Heart right ventricle (tissue), 16 donors: ENCODE measurements at regions not wholly inside any gene's neighbourhood (a gene's known extent, or its start where the extent isn't known, plus 50 kb on each side); places are given as distances from the start of the nearest gene placed in this dataset.
"Not testable (repeated sequence)": the region's sequence is repeated elsewhere in the genome, so short reads cannot be mapped to it uniquely, and the experiment has no call there.

Source experiments
- ATAC-seq, 8 donors: fragments of 200-7000 bp; cut with Tn5 transposase; one replicate each; pipeline ENCODE4 v1.9.1; 2020; ENCODE audit warnings: mild to moderate bottlenecking in 8 of 8, moderate library complexity in 8 of 8, moderate number of reproducible peaks in 1 of 8
- DNase-seq, 2 donors: peaks; one replicate each; pipeline ENCODE4 v3.0.0-alpha.2; 2020
- H3K27ac ChIP-seq, 10 donors: fragments of 200-600 bp; sonication (generic) in 2 of 10; one replicate each; pipeline versions ENCODE4 v1.5.0 to v1.8.0; 2020 to 2022; ENCODE audit warnings: mild to moderate bottlenecking in 3 of 10
- H3K27me3 ChIP-seq, 7 donors: fragments of 200-600 bp; one replicate each; pipeline ENCODE4 v1.8.0; 2021 to 2022; ENCODE audit warnings: mild to moderate bottlenecking in 2 of 7
- H3K36me3 ChIP-seq, 9 donors: fragments of 200-600 bp; sonication (generic) in 1 of 9; one replicate each; pipeline versions ENCODE4 v1.5.0 to v1.8.0; 2020 to 2022; ENCODE audit warnings: mild to moderate bottlenecking in 2 of 9
- H3K4me1 ChIP-seq, 9 donors: fragments of 200-600 bp; sonication (generic) in 1 of 9; one replicate each; pipeline versions ENCODE4 v1.5.0 to v1.8.0; 2020 to 2022; ENCODE audit warnings: mild to moderate bottlenecking in 4 of 9
- H3K4me3 ChIP-seq, 10 donors: fragments of 200-600 bp; sonication (generic) in 2 of 10; one replicate each; pipeline versions ENCODE4 v1.5.0 to v1.8.0; 2020 to 2022; ENCODE audit warnings: mild to moderate bottlenecking in 7 of 10, moderate library complexity in 2 of 10
- H3K9me3 ChIP-seq, 11 donors: fragments of 200-600 bp in 10 of 11; sonication (generic) in 2 of 11; one replicate each; pipeline versions ENCODE4 v1.5.0 to v1.8.0; 2013 to 2022; ENCODE audit warnings: mild to moderate bottlenecking in 2 of 11, control low read depth in 1 of 11, moderate library complexity in 1 of 11
- WGBS, 2 donors: extraction: QIAGEN DNeasy Blood & Tissue Kit; methylation state at CpG; one replicate each; pipeline ENCODE4 v1.1.7; 2013; ENCODE audit warnings: inconsistent platforms in 1 of 2; 5-methylcytosine and 5-hydroxymethylcytosine counted together
- intact Hi-C, 10 donors: fragments of 100-400 bp; cut with DNase I; formaldehyde crosslinking; loops; one replicate each; pipeline versions ENCODE4 v1.11.1 to v1.14.2; 2022
- TF ChIP-seq, protein P1 (sequence below), 9 donors: fragments of 200-600 bp; sonication (generic) in 2 of 9; IDR thresholded peaks; one replicate each; pipeline versions ENCODE4 v1.5.0 to v1.8.0; 2021 to 2022; ENCODE audit warnings: antibody characterized with exemption in 9 of 9, mild to moderate bottlenecking in 5 of 9, moderate library complexity in 1 of 9
- donor health status: Arrhythmogenic right ventricular cardiomyopathy.
- donor health status: ischemic (EF 13 %, LVEDD 7.1; RV severe dilation, severe dysfunction).
- donor health status: healthy with polysubstance abuse.
- donor health status: DM: no; HTN: yes; CAD: no.
- donor health status: DM: no; HTN: no; CAD: no.
- donor health status: ischemic (EF 25% LVEDD 6.9; RV normal size, moderate dysfunction).
- donor health status: ischemic (EF 25% LVEDD 5.7; RV mildly dilated, moderate dysfunction).
- donor health status: healthy.
- donor health status: DM: yes; HTN: yes; CAD: no.
- donor health status: Ischemic cardiomyopathy.
- donor health status: ischemic (EF 35%, LVEDD 5.7; RV mildly dilated, moderate dysfunction).
- donor health status: nonischemic (EF 11% LVEDD 7.7; RV severe dilation, severe dysfunction).
- donor health status: DM: yes; HTN: yes; CAD: no.
- donor health status: PGD.
- donor health status: ischemic (EF 29% LVEDD 5.4; RV normal size, mild dysfunction).
- donor health status: nonischemic (EF 23%, LVEDD 6.1; RV moderate dilation, normal function).

DNA sequence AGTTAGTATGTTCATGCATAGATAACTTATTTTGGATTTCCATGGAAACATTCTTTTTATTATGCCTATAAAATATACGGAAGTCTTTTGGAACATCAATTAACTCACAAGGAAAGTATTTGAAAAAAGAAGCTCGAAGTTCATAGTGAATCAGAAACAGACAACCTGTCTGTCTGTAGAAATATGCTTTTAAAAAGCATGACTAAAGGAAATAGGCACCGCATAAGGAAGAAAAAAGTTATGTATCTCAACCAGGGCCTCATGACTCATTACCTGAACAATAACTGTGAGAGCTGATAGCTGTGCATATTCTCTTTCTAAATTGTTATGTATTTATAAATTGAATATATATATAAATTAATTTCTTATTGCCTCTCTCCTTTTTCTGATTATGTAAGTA, 324.1 kb downstream of the TLL1 start:
- intact Hi-C loops: no loop called here
- ATAC-seq (no peak), DNase-seq (no peak)
- no peak overlapping the region for H3K4me3 ChIP-seq
- H3K36me3 ChIP-seq: no peaks in the 10 kb centered on the region
- no peaks in the 10 kb centered on the region for H3K9me3 ChIP-seq
- TF ChIP-seq, protein P1, sequence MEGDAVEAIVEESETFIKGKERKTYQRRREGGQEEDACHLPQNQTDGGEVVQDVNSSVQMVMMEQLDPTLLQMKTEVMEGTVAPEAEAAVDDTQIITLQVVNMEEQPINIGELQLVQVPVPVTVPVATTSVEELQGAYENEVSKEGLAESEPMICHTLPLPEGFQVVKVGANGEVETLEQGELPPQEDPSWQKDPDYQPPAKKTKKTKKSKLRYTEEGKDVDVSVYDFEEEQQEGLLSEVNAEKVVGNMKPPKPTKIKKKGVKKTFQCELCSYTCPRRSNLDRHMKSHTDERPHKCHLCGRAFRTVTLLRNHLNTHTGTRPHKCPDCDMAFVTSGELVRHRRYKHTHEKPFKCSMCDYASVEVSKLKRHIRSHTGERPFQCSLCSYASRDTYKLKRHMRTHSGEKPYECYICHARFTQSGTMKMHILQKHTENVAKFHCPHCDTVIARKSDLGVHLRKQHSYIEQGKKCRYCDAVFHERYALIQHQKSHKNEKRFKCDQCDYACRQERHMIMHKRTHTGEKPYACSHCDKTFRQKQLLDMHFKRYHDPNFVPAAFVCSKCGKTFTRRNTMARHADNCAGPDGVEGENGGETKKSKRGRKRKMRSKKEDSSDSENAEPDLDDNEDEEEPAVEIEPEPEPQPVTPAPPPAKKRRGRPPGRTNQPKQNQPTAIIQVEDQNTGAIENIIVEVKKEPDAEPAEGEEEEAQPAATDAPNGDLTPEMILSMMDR (IDR thresholded peaks at IDR 0.05): no peak
- no peaks in the 10 kb centered on the region for H3K4me1 ChIP-seq
- WGBS, 2 donors: 73 to 79% methylated on average over 3 of the region's 3 CpGs
- H3K27ac ChIP-seq: no peak overlapping the region
- H3K27me3 ChIP-seq: no peaks in the 10 kb centered on the region

DNA sequence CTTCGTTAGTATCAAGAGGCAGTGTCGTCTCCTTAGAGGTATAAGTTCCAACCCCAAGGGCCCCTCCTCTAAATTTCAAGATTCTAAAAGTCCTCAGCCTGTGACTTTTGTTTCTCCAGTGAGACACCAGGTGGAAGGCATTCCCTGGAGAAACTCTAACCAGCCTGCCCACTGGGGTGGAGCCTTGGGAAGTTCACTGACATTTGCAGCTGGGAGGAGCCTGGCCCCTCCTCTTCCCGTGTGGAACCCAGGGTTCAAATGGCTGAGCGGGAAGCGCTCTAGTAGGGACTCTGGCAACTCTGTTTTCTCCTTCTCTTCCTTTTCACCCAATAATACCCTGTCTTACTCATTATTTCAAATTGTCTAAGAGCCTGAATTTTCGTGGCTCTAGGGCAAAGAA, 325.0 kb downstream of the TLL1 start:
- ATAC-seq: no peak
- Histone ChIP-seq H3K27ac (no peak overlapping the region), H3K4me3 (no peak overlapping the region), H3K27me3 (no peaks in the 10 kb centered on the region), H3K4me1 (no peaks in the 10 kb centered on the region), H3K36me3 (no peaks in the 10 kb centered on the region), H3K9me3 (no peaks in the 10 kb centered on the region)
- WGBS, 2 donors: 75 to 81% methylated on average over 6 of the region's 6 CpGs
- TF ChIP-seq, protein P1 (IDR thresholded peaks at IDR 0.05): no peak
- intact Hi-C loops: no loop called here
- no peak for DNase-seq

DNA sequence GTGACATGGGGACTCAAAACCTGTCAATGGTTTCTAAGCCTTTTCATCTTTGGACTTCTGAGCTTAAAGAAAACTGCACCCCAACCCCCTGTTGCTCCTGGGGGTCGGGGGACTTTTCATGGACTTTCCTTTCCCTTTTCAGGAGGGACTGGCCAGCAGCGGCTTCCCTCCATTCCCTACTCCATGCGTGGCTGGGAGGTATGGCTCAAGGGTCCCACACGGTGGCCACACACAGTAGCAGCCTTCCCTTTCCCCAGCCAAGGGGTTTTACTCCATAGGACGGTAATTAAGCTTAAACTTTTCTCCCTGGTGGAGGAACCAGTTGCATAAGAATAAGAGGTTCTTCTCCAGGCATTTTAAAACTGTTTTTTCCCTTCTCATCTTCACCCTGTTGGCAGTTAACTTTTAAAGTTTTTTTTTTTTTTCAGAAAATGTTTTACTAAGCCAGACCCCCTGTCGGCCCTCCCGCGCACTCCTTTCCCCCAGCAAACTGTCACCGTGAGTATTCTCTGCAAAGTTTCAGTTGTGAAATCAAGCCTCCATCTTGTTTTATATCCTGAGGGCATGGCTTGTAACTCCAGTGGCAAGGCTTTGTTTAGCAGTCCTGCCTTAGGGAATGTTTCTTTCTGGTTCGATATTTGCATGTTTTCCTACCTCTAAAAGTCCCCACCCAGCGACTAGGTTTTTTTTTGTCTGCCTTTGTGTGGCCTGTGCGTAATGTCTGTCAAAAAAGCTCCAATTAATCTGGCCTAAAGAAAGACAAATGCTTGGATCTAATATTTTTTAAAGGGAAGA, 325.7 kb downstream of the TLL1 start:
- DNase-seq (no peak), ATAC-seq (no peak)
- Histone ChIP-seq H3K27me3 (no peaks in the 10 kb centered on the region), H3K4me3 (no peak overlapping the region), H3K4me1 (no peaks in the 10 kb centered on the region), H3K36me3 (no peaks in the 10 kb centered on the region), H3K27ac (no peak overlapping the region), H3K9me3 (no peaks in the 10 kb centered on the region)
- WGBS, 2 donors: 73 to 77% methylated on average over 12 of the region's 12 CpGs
- intact Hi-C loops: no loop called here
- TF ChIP-seq, protein P1 (IDR thresholded peaks at IDR 0.05): no peak

DNA sequence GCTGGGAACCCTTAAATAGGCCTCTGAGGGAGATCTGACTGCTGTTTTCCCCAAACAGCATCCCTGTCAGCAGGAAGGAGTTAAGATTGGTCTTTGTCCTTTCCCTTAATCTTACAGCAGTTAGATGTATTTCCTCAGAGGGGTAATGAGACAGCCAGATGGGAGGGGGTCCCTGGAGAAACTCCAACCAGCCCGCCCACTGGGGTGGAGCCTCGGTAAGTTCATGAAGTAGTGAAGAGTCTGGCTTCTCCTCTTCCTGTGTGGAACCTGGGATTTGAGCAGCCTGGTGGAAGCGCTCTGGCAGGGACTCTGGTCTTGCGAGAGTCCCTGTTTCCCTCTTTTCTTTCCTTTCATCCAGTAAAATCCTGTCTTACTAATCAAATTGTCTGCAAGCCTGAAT, 330.0 kb downstream of the TLL1 start:
- H3K4me1 ChIP-seq: no peaks in the 10 kb centered on the region
- 66 to 71% methylated on average over 4 of the region's 4 CpGs for WGBS, 2 donors
- H3K27me3 ChIP-seq: no peaks in the 10 kb centered on the region
- no peak overlapping the region for H3K27ac ChIP-seq
- TF ChIP-seq, protein P1 (IDR thresholded peaks at IDR 0.05): no peak
- no peak for ATAC-seq
- H3K36me3 ChIP-seq: no peaks in the 10 kb centered on the region
- H3K4me3 ChIP-seq: no peak overlapping the region
- intact Hi-C loops: no loop called here
- no peak for DNase-seq
- H3K9me3 ChIP-seq: no peaks in the 10 kb centered on the region

DNA sequence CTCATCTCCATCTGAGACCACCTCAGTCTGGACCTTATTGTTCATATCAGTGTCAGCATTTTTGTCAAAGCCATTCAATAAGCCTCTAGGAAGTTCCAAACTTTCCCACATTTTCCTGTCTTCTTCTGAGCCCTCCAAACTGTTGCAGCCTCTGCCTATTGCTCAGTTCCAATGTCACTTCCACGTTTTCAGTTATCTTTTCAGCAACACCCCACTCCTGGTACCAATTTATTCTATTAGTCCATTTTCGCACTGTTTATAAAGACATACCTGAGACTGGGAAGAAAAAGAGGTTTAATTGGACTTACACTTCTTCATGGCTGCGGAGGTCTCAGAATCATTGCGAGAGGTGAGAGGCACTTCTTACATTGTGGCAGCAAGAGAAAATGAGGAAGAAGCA, 339.3 kb downstream of the TLL1 start:
- ATAC-seq, H3K27ac ChIP-seq, DNase-seq, H3K4me3 ChIP-seq, H3K36me3 ChIP-seq, H3K27me3 ChIP-seq, H3K4me1 ChIP-seq, intact Hi-C loops: not testable (repeated sequence)
- H3K9me3 ChIP-seq: peaks cover 0 to 56% (median 19%) of the 10 kb centered on the region in 11 donors
- 88 to 95% methylated on average over 4 of the region's 4 CpGs for WGBS, 2 donors
